ENCODE measurements at regions not wholly inside any gene's neighbourhood (a gene's known extent, or its start where the extent isn't known, plus 50 kb on each side); places are given as distances from the start of the nearest gene placed in this dataset.
"Not testable (repeated sequence)": the region's sequence is repeated elsewhere in the genome, so short reads cannot be mapped to it uniquely, and the experiment has no call there.

DNA sequence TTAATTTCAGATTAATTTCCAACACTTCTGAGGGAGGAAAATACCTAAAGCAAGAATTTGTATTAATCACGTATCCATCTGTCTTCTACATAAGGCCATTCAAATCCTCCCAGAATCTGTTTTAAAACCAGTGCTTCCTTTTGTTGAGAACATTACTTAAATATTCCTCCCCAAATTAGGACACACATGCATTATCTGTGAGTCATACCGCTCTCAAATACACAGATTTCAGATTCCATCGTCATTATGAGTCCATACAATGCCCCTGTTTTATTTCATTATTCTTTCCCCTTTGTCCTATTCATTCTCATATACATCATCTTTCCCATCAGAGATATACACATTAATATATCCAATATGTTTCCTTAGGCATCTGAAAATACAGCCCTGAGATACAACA lies 57.3 kb upstream of the PRSS12 start:
- DNase-seq (ENCODE audit: low read depth in 2 of 2), result no peak

DNA sequence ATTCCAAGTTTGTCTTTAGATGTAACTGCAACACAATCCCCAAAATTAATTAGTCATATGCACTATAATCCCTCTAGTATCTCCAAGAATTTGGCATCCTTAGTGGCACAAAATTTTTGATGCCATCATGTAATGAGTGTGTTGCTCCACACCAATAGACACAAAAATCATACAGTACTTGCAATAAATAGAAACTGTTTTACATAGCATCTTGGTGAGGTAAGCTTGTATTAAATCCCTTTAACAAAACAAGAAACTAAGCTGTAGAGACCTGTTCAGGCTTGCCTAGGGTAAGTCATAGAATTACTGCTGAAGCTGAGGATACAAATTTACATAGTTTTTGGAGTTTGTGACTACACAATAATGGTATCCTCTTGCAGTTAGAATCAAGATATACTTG lies 64.5 kb upstream of the PRSS12 start:
- DNase-seq (ENCODE audit: low read depth in 2 of 2), result no peak

DNA sequence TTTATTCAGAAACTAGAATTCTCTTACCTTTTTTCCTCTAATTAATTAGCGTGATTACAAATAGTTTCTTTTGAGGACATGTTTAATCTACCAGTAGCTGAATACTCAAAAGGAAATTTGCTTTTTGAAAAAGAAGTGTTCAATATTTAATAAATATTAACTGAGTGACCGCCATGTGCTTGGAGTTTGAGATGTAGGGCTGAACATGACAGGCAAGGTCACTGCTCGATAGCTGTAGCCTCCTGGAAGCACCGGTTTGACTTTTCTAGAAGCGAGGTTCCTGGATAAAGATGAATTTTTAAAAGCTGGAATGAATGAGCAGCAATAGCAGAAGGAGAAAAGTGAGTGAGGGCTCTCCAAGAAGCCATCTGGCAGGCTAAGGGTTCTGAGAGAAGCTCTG lies 65.0 kb upstream of the PRSS12 start:
- not testable (repeated sequence) for DNase-seq (ENCODE audit: low read depth in 2 of 2)

DNA sequence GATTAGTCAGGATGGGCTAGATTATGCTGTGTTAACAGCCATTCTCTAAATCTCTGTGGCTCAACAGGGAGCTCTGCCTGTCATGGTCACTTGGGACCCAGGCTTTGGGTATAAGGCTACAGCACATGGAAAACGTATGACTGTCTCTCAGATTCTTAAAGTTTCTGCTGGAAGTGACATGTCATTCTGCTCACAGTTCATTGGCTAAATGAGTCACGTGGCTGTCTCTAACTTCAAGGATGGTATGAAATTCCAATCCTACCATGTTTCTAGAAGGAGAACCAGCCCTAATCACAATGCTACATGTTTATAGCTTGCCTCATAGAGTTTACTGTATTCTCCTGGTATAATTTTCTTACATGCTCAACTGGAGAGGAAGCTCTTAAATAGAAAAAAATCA lies 65.6 kb upstream of the PRSS12 start:
- DNase-seq (ENCODE audit: low read depth in 2 of 2), result not testable (repeated sequence)

DNA sequence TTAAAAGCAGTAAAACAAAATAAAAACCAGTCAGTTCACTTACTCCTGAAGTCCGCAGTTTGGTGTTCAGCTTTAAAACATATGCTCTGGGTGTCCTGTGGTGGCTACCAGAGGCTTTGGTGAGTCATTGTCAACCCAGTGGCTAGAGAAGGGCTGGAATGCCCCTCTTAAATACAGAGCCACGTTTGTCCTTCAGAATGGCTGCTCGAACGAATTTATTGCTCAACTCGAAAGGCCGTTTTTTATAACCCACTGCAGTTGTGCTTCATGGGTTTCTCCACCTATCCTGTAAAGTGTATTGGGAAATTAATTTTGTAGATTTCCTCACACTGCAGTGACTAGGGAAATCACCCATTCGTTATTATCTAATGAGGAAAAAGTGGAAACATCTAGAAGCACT lies 66.8 kb upstream of the PRSS12 start:
- not testable (repeated sequence) for DNase-seq (ENCODE audit: low read depth in 2 of 2)

DNA sequence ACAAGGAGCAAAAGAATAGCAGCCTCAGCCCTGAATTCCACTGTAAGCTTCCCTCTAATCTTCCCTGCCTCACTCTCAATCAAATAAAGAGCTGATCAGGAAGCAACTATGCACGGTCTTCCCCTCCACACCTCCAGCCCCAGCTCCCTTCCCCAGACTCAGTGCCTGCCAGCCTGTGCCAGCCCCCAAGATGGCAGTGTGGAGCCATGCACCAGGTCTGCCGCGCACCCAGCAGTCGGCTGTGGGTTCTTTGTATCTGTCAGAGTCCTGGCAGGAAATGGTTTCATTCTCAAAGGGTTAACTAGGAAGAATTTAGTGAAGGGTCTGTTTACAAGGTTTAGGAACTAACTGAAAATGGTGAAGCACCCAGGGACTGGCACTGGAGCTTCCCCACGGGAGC lies 71.3 kb upstream of the PRSS12 start:
- DNase-seq (ENCODE audit: low read depth in 2 of 2), result not testable (repeated sequence)

DNA sequence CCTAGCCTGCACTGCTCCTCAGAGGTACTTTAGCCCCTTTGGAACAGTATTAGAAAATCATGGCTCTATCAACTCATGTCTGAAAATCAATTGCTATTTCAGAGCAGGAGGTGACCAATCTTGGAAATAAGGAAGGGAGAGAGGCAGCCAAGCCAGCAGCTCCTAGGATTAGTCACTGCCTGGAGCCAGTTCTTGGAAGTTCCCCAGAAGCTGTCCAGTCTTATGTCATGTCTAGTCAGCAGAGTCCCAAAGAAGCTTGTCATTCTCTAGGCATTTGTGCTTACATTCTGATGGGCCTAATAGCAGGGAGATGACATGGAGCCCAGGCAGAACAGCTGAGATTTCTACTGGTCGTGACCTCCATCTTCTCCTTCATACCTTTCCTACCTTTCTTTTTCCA lies 76.1 kb upstream of the PRSS12 start:
- DNase-seq (ENCODE audit: low read depth in 2 of 2), result not testable (repeated sequence)

DNA sequence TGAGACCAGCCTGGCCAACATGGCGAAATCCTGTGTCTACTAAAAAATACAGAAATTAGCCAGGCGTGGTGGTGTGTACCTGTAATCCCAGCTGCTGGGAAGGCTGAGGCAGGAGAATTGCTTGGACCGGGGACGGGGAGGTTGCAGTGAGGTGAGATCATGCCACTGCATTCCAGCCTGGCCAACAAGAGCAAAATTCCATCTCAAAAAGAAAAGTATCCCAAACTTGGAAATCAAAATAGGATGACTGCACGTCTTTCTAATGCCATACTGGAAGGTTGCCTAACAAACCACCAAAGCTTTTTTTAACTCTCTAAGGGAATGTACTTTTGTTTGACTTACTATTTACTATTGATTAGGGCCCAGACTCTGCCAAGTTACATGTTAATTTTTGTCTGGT lies 79.6 kb upstream of the PRSS12 start:
- DNase-seq (ENCODE audit: low read depth in 2 of 2), result not testable (repeated sequence)

DNA sequence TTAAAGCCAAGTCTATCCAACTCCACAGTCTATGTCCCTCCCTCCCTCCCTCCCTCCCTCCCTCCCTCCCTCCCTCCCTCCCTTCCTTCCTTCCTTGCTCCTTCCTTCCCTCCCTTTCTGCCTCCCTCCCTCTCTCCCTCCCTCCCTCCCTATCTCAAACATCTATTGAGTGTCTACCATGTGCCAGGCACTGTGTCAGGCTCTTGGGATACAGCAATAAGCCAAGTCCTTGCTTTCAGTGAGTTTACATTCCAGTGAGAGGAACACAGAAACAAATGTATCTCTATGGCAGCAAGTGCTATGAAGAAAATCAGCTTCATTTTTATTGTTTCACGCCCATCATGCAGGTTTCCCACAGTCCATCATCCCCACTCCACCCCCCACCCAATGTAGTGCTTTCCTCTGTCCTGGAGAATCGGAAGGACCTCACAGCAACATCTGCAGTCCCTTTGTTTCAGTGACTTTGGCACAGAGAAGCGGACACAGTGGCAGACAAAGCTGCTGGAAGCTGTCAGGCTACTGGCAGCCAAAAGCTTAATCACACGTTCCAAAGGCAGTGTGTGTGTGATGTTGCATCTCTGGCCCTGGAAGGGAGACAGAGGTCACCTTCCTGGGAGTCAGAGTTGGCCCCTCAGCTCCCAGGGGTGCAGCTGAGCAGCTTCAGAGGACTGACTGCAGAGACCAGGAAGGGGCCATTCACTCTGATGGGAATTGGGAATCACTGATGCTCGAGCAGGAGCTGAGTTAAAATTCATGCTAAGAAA lies 81.0 kb upstream of the PRSS12 start:
- not testable (repeated sequence) for DNase-seq (ENCODE audit: low read depth in 2 of 2)

DNA sequence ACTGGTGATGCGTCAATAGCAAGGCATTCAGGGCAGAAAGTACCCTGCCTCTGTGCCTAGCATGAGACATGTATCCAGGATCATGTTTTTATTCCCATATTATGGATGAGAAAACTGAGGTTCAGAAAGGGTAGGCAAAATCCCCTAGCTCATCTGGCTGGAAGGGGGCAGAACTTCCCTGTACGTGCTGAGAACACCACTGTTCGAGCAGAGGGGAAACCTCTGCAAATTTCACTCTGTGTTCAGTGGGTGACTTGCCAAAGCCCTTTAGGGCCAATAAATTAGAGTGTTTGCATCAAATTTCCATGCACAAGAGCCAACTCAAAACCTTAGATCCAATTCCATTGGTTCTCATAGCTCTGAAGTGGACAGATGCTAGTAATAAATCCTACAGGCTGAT lies 82.6 kb upstream of the PRSS12 start:
- not testable (repeated sequence) for DNase-seq (ENCODE audit: low read depth in 2 of 2)

DNA sequence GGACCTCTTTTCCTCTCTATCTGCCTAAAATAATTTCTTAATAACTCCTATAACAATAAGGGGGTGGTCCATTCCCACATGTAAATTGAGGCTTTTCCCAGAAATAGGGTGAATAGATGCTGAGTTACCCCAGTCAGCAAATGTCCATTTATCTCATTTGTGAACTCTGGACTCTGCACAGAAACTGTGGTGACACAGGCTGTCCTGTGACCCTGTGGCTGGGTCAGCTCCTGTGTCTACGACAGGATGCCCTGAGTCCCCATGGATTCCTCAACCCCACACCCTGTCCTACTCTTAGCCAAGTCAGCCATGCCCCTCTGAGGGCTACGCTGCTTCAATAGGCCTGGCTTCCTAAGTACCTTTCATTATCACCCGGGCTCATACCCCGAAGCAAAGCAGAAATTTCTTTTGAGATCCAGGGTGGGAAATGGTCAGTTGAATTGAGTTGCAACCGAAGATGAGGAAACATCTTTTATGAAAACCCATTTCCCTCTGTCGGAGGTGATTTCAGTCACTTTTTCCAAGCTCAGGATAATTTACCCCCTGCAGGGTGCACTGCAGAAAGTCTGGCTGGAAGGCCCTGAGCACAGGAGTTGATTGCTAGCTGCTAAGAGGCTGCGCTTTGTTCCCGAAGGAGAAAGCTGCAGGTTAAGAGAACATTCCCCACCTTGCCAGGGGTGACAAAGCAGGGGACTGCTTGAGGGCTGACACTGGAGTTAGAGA lies 89.5 kb upstream of the PRSS12 start:
- not testable (repeated sequence) for DNase-seq (ENCODE audit: low read depth in 2 of 2)

DNA sequence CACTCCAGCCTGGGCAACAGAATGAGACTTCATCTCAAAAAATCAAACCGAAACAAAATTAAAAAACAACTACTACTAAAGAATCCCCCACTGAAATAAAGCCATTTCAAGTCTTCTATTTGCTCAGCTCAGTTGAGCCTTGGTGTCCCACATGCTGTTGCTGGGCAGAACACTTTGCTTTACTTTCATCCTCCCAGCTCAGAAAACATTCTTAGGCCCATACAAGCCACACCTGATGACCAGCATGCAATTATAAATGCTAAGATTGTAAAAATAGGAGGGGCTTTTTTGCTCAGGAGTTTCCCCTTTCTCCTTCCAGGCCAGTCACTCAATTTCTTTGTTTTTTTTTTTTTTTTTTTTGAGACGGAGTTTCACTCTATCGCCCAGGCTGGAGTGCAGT lies 94.6 kb upstream of the PRSS12 start:
- DNase-seq (ENCODE audit: low read depth in 2 of 2), result not testable (repeated sequence)

DNA sequence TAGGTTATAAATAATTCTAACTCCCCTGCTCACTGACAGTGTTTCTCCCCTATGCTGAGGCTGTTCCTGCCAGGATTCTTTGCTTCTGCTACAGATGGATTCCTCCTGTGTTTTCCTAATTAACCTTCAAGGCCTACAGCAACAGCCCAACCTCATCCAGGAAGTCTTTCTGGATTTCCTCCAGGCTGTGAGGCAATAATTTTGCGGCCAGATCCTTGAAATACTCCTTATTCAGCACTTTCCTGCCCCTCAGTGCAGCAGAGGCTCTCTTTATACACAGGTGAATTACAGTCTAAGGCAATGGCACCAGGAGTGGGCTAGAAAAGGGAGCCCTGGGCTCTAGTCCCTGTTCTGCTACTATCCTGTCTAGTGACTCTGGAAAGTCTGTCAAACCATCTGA lies 102.1 kb upstream of the PRSS12 start:
- DNase-seq (ENCODE audit: low read depth in 2 of 2), result not testable (repeated sequence)

DNA sequence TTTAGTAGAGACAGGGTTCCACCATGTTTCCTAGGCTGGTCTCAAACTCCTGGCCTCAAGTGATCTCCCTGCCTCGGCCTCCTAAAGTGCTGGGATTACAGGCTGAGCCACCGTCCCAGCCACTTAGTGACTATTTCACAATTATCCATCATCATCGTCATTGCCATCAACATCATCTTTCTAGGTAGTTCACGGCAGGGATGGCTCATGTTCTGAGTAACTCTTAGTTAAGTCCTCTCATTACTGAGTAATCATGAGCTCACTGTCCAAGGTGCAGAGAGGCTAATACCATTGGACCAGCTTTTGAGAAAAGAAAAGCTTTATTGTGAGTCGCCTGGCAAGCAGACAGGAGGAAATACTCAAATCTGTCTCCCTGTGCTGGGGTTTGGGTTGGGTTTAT lies 108.6 kb upstream of the PRSS12 start:
- DNase-seq (ENCODE audit: low read depth in 2 of 2), result not testable (repeated sequence)

DNA sequence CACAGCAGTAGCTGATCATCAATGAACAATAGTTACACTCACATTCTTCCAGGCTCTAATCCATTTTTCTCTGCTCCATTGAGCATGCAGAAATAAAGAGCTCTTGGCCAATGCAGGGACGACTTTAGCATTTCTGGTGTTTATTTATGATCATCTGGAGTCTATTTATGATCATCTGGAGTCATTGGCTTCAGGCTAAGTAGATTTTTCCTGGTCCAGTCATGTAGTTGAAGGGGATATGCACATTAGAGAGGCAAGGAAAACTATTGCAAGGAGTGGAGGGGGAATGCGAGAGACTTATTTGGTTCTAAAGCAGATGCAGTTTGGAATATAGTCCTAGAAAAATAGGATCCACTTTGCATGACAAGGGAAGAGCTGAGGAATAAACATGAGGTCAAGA lies 113.0 kb upstream of the PRSS12 start:
- not testable (repeated sequence) for DNase-seq (ENCODE audit: low read depth in 2 of 2)

DNA sequence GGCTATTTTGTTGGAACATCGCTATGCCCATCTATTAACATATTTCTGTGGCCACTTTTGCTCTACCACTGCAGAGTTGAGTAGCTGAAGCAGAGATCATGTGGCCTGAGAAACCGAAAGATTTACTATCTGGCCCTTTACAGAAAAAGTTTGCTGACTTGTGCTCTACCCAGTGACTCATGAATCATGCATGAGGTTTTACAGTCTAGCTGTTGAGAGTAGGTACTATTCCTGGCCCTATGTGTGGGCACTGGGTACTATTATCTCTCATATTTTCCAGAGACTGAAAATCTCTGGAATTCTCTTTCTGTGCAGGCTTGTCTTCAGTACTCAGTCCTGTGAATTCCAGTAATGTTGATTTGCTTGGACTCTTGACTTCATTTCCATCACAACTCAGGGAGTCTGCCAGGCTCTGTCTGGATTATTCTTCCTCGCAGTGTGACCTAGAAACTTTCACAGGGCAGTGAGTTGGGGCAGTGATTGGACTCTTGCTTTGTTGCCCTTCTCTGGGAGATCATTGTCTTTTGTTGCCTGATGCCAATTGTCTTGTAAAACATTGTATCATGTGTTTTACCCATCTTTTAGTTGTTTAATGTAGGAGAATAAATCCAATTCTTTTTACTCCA lies 121.3 kb upstream of the PRSS12 start:
- DNase-seq (ENCODE audit: low read depth in 2 of 2), result not testable (repeated sequence)

DNA sequence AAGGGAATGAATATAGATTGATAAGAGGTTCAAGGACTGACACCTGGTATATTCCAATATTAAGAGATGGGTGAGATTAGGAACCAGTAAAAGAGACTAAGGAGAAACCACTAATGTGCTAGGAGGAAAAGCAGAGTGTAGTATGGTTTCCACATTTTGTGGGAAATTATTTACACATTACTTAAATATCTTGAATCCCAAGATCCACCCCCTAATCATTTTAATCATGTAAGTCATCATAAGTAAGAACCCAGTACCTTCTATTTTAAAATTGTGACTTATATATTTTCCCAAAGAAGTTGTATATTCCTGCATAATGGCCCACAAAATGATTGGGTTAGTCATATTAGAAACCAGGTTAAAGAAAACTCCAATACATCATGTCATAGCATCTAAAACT lies 122.0 kb upstream of the PRSS12 start:
- DNase-seq (ENCODE audit: low read depth in 2 of 2), result not testable (repeated sequence)

DNA sequence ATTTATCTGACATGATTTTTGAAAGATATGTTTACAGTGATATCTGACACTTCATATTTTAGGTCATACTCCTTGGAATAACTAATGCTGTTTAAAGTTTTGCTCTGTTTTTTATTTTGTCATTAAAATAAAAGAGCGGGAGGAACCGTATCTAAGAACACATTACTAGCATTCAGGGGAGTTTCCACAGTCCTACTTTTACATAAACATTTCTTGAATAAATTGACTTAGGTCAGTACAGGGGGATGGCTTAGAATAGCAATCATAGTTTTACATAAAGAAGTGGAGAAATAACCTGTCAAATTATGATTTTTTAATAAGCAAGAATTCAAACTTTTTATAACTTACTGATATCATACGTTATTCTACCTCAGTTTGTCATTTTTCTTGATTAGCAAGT lies 123.1 kb upstream of the PRSS12 start:
- DNase-seq (ENCODE audit: low read depth in 2 of 2), result not testable (repeated sequence)

DNA sequence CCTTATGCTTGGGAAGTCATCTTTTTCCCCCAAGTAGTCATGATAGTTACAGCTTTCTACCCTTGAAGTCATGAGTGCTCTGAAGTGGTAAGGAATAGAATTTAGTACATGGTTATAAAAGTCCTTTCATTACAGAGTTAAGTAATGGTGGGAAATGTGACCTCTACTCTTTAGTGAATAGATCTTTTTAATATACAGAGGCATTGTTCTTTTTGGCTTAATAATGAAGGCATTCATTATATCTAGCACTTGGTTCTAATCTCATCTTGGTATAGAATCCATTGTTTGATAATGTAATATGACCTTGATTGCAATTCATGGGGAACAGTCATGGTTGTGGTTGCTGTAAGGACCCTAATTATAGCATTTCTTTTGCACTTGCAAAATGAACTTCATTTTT lies 125.0 kb upstream of the PRSS12 start:
- DNase-seq (ENCODE audit: low read depth in 2 of 2), result not testable (repeated sequence)

DNA sequence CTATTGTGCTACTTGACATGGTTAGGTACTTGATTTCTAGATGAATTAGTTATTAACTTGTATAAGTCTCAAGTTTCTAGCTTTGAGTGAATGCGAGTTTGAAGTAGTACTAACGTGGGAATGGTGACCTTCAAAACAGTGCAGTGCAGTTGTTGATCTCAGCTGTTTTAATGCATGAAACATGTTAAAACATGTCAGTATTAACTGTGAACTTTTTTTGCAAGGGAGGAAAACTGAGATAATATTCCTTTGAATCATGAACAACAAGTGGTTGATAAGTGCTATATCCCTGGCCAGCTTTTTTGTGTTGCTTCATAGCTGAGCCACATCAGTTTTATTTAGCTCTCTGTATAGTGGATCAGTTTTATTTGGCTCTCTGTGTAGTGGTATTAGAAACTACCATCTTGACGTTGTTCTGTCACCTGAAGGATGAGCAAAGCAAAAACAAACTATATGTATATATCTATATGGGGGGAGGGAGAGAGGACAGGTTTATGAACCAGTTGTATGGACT lies 133.1 kb upstream of the PRSS12 start:
- not testable (repeated sequence) for DNase-seq (ENCODE audit: low read depth in 2 of 2)

DNA sequence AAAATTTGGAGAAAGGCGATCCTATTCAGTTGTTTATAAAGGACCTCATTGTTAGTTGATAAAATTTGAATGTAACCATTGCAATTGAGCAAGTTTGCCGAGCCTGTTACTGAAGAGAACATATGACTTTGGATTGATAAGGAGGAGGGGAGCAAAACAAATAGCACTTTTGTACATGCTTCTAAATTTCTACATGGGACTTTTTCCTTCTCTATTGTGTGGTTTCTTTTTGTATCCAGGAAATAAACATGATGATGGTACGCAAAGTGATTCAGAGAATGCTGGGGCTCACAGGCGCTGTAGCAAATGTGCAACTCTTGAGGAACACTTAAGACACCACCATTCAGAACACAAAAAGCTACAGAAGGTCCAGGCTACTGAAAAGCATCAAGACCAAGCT lies 140.2 kb upstream of the PRSS12 start:
- DNase-seq (ENCODE audit: low read depth in 2 of 2), result not testable (repeated sequence)

DNA sequence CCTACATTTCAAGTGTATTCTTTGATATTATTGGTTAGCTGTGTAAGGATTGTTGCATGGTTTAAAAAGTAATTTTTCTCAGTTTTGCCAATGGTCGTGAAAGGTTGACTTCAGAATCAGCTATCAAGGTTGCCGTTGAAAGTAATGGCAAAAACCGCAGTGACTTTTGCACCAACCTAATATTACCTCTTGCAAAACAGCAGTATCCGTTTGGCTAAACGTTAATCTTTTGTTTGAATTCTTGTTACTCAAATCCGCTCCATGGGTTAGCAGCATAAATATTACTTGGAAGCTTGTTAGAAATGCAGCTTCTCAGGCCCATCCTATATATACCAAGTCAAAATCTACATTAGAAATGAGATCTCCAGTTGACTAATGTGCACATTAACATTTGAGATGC lies 141.6 kb upstream of the PRSS12 start:
- DNase-seq (ENCODE audit: low read depth in 2 of 2), result not testable (repeated sequence)
